NCI-H1417 (cell line): ENCODE measurements at regions not wholly inside any gene's neighbourhood (a gene's known extent, or its start where the extent isn't known, plus 50 kb on each side); places are given as distances from the start of the nearest gene placed in this dataset.

Source experiments
- DNase-seq, 3 experiments: peaks; one replicate each; lab custom pipeline; 2025; lab: John Stamatoyannopoulos, UW

DNA sequence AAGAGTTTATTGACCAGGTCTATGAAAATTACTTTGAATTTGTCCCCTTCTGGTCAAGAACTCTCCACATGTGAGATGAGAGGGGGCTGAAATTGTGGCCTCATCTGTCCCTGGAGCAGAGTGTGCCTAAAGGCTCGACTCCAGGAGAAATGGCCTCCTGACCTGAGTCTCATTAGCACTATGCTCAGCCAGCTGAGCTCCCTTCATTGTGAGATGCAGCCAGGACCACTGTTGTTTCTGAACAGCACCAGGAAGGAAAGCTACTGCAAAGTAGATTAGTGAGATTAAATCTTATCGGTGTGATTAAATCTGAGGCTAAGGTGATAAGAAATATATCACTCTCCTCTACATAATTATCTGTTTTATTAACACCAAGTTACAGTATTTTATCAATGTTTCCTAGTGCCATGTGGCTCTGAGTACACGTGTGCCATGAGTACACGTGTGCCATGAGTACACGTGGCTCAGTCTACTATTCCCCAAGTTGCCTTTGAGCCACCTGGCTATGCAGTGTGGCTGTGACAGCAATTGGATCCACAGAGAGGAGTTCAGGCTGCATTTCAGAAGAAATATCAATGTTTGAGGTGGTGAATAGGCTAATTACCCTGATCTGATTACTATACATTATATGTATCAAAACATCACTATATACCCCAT lies 126.9 kb downstream of the IPMK start:
- DNase-seq = no peak

GRCh38 chr10:58140054-58140453 lies 127.6 kb downstream of the IPMK start:
- DNase-seq = no peak

DNA sequence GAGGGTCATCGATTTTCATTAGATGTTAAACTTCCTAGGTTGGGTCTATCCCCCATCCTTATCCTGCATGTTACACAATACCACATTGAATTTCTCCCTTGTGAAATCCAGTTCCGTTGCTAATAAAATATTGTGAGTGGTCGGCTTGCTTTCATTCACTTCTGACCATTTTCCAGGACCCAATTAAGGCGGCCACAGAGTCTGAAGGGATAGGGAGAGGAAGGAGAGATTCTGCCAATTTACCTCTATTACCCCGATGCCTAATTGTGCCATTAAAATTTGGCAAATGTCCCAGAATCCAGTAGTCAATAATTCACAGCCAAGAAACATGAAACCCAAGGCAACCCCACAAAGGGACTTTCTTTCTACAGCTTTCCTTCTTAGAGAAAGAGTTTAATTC lies 129.9 kb downstream of the IPMK start:
- peak; percentile 1 to 89 (median 52) for DNase-seq

DNA sequence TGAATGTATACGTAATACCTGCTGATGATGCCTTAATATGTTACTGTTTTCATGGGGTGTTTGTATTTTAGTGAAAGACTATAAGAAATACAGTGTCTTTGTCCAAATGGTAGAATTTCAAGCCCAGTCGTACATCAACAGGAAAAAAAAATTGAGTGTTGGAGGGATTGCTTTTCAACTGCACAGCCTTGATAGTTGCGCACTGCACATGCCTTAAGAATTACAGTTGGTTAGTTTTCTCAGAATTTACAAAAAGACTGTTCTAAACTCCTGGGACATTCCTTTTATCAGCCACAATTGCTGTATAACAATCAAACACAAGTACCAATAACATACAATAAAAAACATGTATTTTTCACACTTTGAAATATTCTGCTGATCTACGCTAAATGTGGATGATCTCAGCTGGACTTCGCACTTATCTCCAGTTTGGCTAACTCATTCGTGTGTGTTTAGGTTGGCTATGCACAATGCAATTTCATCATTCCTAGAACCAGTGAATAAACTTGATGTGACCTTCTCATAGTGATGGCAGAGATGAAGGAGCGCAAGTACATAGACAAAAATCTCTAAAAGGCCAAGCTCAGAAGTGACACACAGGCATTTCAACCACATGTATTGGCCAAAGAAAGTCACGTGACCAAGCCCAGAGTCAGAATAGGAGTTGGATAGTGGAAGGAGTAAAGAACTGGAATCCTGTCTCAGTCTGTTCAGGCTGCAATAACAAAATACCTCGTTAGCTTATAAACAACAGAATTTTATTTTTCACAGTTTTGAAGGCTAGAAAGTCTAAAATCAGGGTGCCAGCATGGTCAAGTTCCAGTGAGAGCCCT lies 152.3 kb downstream of the IPMK start:
- DNase-seq = no peak

GRCh38 chr10:58109731-58110130 lies 158.0 kb downstream of the IPMK start:
- no peak for DNase-seq

DNA sequence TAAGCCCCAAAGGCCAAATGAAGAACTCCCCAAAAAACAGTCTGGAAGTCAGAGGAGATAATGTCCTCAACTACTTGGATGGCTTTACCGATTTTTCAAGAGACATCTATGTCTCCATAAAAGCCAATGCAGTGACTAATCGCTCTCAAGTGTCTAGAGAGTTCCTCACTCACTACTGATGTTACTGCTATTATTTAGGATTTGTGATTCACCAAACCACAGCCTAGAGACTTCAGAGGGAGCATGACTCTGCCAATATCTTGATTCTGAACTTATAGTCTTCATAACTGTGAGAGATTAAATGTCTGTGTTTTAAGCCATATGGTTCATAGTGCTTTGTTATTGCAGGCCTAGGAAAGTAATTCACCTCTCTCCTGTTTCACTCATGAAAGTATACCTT lies 160.2 kb downstream of the IPMK start:
- DNase-seq = no peak

- no peak for DNase-seq
These were observed 161.3 kb downstream of the IPMK start for GRCh38 chr10:58106211-58107035.

- DNase-seq = no peak
These were observed 163.3 kb downstream of the IPMK start for GRCh38 chr10:58104351-58104751.

- DNase-seq = peak in 1 of 3 experiments; percentile 1
These were observed 164.8 kb downstream of the IPMK start for GRCh38 chr10:58102897-58103296.

GRCh38 chr10:58101682-58102081 lies 166.0 kb downstream of the IPMK start:
- DNase-seq = no peak

DNA sequence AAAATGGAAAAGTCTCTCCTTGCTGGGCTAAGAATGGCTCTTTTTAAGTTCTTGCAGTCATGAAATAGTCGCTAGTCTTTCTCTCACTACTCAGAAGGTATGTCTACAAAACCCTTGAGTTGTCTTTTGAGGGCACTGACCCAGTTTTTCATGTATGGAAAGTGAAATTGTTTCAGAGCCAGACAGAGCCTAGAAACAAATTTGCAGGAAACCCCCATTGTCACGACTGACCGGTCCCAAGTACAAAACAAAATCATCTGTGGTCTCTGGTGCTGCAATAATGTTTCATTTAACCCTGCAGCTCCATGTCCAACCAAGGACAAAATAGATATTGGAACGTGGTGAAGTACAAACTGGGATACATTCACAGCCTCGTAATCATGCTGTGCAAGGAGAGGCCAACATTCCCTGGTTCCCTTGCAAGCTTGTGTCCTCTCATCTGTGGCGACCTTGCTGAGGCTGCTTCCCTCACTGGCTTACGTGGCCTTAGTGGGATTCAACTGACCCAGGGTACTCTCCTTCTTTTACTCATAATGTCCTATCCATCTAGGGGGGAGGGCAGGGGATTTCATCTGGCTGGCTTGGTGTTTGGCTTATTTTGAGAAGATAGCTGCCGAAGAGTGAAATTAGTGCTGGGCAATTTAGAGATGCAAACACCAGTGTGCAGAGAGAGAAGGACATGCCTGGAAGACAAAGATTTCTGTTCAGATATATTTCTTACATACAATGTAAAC lies 172.5 kb downstream of the IPMK start:
- no peak for DNase-seq

DNA sequence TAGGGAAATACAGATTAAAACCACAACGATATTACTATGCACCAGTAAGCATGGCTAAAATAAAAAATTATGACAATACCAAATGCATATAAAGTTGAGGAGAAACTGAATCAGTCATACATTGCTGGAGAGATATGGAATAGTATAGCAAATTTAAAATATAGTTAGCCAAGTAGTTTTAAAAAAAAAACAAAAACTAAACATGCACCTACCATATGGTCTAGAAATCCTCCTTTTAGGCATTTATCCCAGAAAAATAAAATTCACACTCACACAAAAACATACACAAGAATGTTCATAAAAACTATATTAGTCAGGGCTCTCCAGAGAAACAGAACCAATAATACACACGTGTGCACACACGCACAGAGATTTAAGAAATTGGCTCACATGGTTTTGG lies 175.8 kb downstream of the IPMK start:
- DNase-seq = no peak

- no peak for DNase-seq
These were observed 178.0 kb downstream of the IPMK start for GRCh38 chr10:58089739-58090138.

- no peak for DNase-seq
These were observed 179.8 kb downstream of the IPMK start for GRCh38 chr10:58087896-58088295.

GRCh38 chr10:58086763-58087150 lies 180.9 kb downstream of the IPMK start:
- DNase-seq = no peak

DNA sequence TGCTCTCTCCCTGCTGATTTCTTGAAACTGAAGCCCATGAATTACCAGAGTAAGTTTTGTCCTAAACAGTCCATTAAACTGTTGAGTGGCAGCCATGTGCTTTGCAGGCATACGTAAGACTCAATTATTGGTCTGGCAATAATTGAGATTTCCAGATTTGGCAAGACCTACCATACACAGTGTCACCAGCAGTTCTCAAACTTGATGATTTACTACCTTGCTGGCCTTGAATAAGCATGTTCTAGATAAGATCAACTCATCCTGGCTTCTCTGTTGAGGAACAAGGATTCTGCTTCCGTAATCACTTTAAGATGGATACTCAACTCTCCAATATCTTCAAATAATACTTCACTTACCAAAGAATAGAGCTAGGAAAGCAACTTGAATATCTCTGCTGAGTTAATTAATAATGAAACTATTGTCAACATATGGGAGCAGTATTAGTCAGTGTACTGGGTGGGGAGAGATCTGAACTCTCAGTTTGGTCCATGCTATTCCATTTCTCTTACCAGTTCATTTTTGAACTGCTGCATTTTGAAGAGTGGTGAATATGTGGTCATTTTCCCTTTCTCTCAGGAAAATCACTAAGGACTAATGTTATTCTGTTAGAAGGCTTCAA lies 181.4 kb downstream of the IPMK start:
- DNase-seq = no peak

- DNase-seq = peak in 1 of 3 experiments; percentile 3
These were observed 185.4 kb downstream of the IPMK start for GRCh38 chr10:58082248-58082647.

GRCh38 chr10:58081353-58081752 lies 186.3 kb downstream of the IPMK start:
- no peak for DNase-seq

DNA sequence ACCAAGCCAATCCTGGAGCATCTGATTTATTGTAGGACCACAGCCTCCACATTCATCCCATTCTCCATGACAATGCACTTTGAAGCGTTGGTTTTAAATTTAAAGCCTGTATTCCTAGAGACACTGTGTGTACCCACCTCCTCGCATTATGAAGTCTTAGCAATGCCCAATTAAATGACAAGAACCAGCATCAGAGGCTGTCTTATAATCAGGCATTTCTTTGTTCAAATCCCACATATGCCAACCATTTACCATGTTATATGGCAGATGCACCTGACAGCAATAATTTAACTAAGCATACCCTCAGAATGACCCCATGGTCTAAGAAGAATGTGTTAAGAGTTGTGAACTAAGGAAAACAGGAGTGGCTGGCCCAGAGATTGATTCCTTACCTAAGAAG lies 188.2 kb downstream of the IPMK start:
- no peak for DNase-seq

DNA sequence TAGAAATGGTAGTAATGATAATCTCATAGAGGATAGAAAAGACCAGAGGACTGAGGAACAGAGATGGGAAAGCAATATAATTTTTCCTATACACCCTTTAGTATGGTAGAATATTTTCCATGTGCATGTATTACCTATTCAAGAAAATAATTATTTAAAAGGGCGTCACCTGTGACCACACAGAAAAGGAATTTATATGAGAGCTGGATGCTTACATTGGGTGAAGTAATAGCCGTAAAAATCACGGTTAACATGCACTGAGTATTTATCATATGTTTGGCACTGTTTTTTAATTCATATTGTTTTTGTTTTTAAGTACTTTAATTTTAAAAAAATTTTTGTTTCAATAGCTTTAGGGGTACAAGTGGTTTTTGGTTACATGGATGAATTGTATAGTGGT lies 195.1 kb downstream of the IPMK start:
- DNase-seq = no peak

GRCh38 chr10:58070956-58071355 lies 196.7 kb downstream of the IPMK start:
- DNase-seq = no peak

DNA sequence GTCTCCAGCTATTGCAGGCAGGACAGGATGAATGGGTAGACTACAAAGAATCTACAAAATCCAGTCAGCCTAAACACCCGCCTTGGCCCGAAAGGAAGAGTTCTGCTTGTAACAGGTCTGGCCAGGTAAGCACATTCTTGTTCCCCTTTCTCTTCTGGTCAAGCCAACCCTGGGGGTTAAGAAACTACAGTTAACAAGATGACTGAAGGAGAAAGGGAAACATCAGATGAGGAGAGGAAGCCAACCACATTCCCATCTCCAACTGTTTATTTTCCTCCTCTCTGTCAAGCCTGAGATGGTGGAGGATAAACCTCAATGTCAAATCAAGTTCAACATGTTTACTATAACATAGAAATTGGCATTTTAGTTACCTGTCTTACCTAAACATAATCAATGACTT lies 198.9 kb downstream of the IPMK start:
- DNase-seq = no peak
